H9 (cell line): ENCODE measurements at regions not wholly inside any gene's neighbourhood (a gene's known extent, or its start where the extent isn't known, plus 50 kb on each side); places are given as distances from the start of the nearest gene placed in this dataset.

Experiments
- DNase-seq: peaks from one replicate; pipeline ENCODE4 v3.0.0-alpha.2; 2017
- H2AFZ ChIP-seq: one replicate; pipeline ENCODE4 v1.6.1; 2013; ENCODE audit warnings: mild to moderate bottlenecking, low read length, control low read depth, moderate library complexity
- H2AK5ac ChIP-seq: 2 replicates; pipeline ENCODE4 v1.6.1; 2013; ENCODE audit warnings: low read length, control low read depth, mixed read lengths; ENCODE audit not compliant: insufficient read length
- H2BK120ac ChIP-seq: one replicate; pipeline ENCODE4 v1.6.1; 2013; ENCODE audit warnings: low read depth, mild to moderate bottlenecking, low read length, control low read depth, inconsistent platforms; ENCODE audit not compliant: poor library complexity, severe bottlenecking
- H2BK12ac ChIP-seq: 2 replicates; pipeline ENCODE4 v1.6.1; 2013; ENCODE audit warnings: low read length, control low read depth, mixed read lengths, low read depth; ENCODE audit not compliant: insufficient read length
- H2BK15ac ChIP-seq: 2 replicates; pipeline ENCODE4 v1.6.1; 2013; ENCODE audit warnings: low read depth, low read length, control low read depth
- H2BK20ac ChIP-seq: one replicate; pipeline ENCODE4 v1.6.1; 2013; ENCODE audit warnings: low read depth, mild to moderate bottlenecking, low read length, control low read depth, inconsistent platforms; ENCODE audit not compliant: poor library complexity, severe bottlenecking
- H2BK5ac ChIP-seq: 2 replicates; pipeline ENCODE4 v1.6.1; 2013; ENCODE audit warnings: low read length, control low read depth, mixed read lengths; ENCODE audit not compliant: insufficient read length
- H3K14ac ChIP-seq: 2 replicates; pipeline ENCODE4 v1.6.1; 2013; ENCODE audit warnings: low read length, control low read depth; ENCODE audit not compliant: insufficient read depth
- H3K18ac ChIP-seq: 2 replicates; pipeline ENCODE4 v1.6.1; 2013; ENCODE audit warnings: low read depth, mild to moderate bottlenecking, mixed read lengths, low read length, control low read depth; ENCODE audit not compliant: insufficient read length
- H3K23ac ChIP-seq: 2 replicates; pipeline ENCODE4 v1.6.1; 2013; ENCODE audit warnings: low read length, control low read depth, mixed read lengths, low read depth; ENCODE audit not compliant: insufficient read length
- H3K23me2 ChIP-seq: 2 replicates; pipeline ENCODE4 v1.6.1; 2013; ENCODE audit warnings: low read depth, mild to moderate bottlenecking, mixed read lengths, low read length, control low read depth; ENCODE audit not compliant: insufficient read length, poor library complexity, severe bottlenecking
- H3K27ac ChIP-seq: 2 replicates; pipeline ENCODE4 v1.5.1; 2013; ENCODE audit warnings: low read length, control low read depth, mixed read lengths, low read depth; ENCODE audit not compliant: insufficient read length
- H3K27me3 ChIP-seq: 2 replicates; pipeline ENCODE4 v1.6.1; 2013; ENCODE audit warnings: low read length, control low read depth, inconsistent platforms; ENCODE audit not compliant: insufficient read depth
- H3K4ac ChIP-seq: 2 replicates; pipeline ENCODE4 v1.6.1; 2013; ENCODE audit warnings: low read depth, mild to moderate bottlenecking, control low read depth, inconsistent platforms, low read length, moderate library complexity
- H3K4me1 ChIP-seq: 2 replicates; pipeline ENCODE4 v1.6.1; 2013; ENCODE audit warnings: low read length, control low read depth, inconsistent platforms; ENCODE audit not compliant: insufficient read depth
- H3K4me2 ChIP-seq: 2 replicates; pipeline ENCODE4 v1.6.1; 2013; ENCODE audit warnings: low read length, control low read depth, mixed read lengths; ENCODE audit not compliant: insufficient read length, insufficient read depth
- H3K56ac ChIP-seq: 2 replicates; pipeline ENCODE4 v1.6.1; 2013; ENCODE audit warnings: low read depth, mild to moderate bottlenecking, mixed read lengths, low read length, control low read depth; ENCODE audit not compliant: insufficient read length
- H3K79me1 ChIP-seq: 2 replicates; pipeline ENCODE4 v1.6.1; 2013; ENCODE audit warnings: low read depth, mild to moderate bottlenecking, moderate library complexity, low read length, control low read depth, inconsistent platforms; ENCODE audit not compliant: insufficient read depth, poor library complexity, severe bottlenecking
- H3K79me2 ChIP-seq: 2 replicates; pipeline ENCODE4 v1.6.1; 2013; ENCODE audit warnings: low read length, control low read depth, inconsistent platforms; ENCODE audit not compliant: insufficient read depth
- H3K9ac ChIP-seq: 2 replicates; pipeline ENCODE4 v1.6.1; 2013; ENCODE audit warnings: low read length, control low read depth, mixed read lengths; ENCODE audit not compliant: insufficient read length; ENCODE audit errors: extremely low read depth
- H3K9me3 ChIP-seq: one replicate; pipeline ENCODE4 v1.6.1; 2013; ENCODE audit warnings: low read depth, low read length, inconsistent platforms; ENCODE audit not compliant: control insufficient read depth
- H3T11ph ChIP-seq: one replicate; pipeline ENCODE4 v1.6.1; 2013; ENCODE audit warnings: mild to moderate bottlenecking, low read length, control low read depth, inconsistent platforms
- H4K20me1 ChIP-seq: one replicate; pipeline ENCODE4 v1.6.1; 2013; ENCODE audit not compliant: control insufficient read depth, insufficient read length, insufficient read depth
- H4K5ac ChIP-seq: 2 replicates; pipeline ENCODE4 v1.6.1; 2013; ENCODE audit warnings: low read depth, mild to moderate bottlenecking, mixed read lengths, low read length, control low read depth; ENCODE audit not compliant: insufficient read length
- H4K8ac ChIP-seq: replicated peaks from 2 replicates; pipeline ENCODE4 v1.6.1; 2013; ENCODE audit warnings: low read length, control low read depth, mixed read lengths, low read depth; ENCODE audit not compliant: insufficient read length
- H4K91ac ChIP-seq: 2 replicates; pipeline ENCODE4 v1.6.1; 2013; ENCODE audit warnings: low read depth, mild to moderate bottlenecking, moderate library complexity, mixed read lengths, low read length, control low read depth; ENCODE audit not compliant: insufficient read length
- H3K27ac Mint-ChIP-seq, 3 experiments: 2 replicates in 2 of 3; 3 replicates in 1 of 3; pipeline ENCODE4 v1.8.0; 2020 to 2021; ENCODE audit warnings: mixed read lengths in 3 of 3, mild to moderate bottlenecking in 1 of 3, moderate library complexity in 1 of 3
- H3K27me3 Mint-ChIP-seq: 2 replicates; pipeline ENCODE4 v1.8.0; 2021; ENCODE audit warnings: low read depth, mild to moderate bottlenecking, moderate library complexity, mixed read lengths
- H3K36me3 Mint-ChIP-seq, 3 experiments: 2 replicates in 2 of 3; 3 replicates in 1 of 3; pipeline ENCODE4 v1.8.0; 2020 to 2021; ENCODE audit warnings: low read depth in 3 of 3, mixed read lengths in 3 of 3; ENCODE audit not compliant: insufficient read depth in 1 of 3
- H3K4me1 Mint-ChIP-seq, 2 experiments: 2 replicates each; pipeline ENCODE4 v1.8.0; 2020; ENCODE audit warnings: mixed read lengths in 2 of 2
- H3K4me3 Mint-ChIP-seq, 2 experiments: 2 replicates in 1 of 2; 3 replicates in 1 of 2; pipeline ENCODE4 v1.8.0; 2020 to 2021; ENCODE audit warnings: mild to moderate bottlenecking in 2 of 2, mixed read lengths in 2 of 2, moderate library complexity in 1 of 2
- H3K9me3 Mint-ChIP-seq, 2 experiments: 2 replicates in 1 of 2; 3 replicates in 1 of 2; pipeline ENCODE4 v1.8.0; 2020; ENCODE audit warnings: mild to moderate bottlenecking in 2 of 2, mixed read lengths in 2 of 2, moderate library complexity in 1 of 2
- CTCF ChIP-seq: fragments of 200-600 bp; sonication (generic); conservative IDR thresholded peaks from 3 replicates; pipeline ENCODE4 v1.8.0; 2021; ENCODE audit warnings: antibody characterized with exemption, mild to moderate bottlenecking
- WGBS: extraction: QIAGEN DNeasy Blood & Tissue Kit; methylation state at CpG from one replicate; pipeline ENCODE4 v1.1.7; 2013; ENCODE audit warnings: missing lambda C conversion rate, low lambda C conversion rate, mixed read lengths; ENCODE audit not compliant: insufficient read length; ENCODE audit errors: extremely low coverage; 5-methylcytosine and 5-hydroxymethylcytosine counted together

GRCh38 chr9:89922099-89922498, 317.3 kb downstream of the GADD45G start:
- no peak for DNase-seq
- Histone ChIP-seq H2AK5ac (no peak overlapping the region), H4K91ac (no peak overlapping the region), H3K4ac (no peak overlapping the region), H3K9ac (no peak overlapping the region), H4K8ac (no peak overlapping the region), H2BK5ac (no peak overlapping the region), H3K23ac (no peak overlapping the region), H3K79me2 (no peaks in the 10 kb centered on the region), H3K27ac (no peak overlapping the region), H2BK20ac (no peak overlapping the region), H3T11ph (no peak overlapping the region), H3K23me2 (no peaks in the 10 kb centered on the region), H3K9me3 (no peaks in the 10 kb centered on the region), H3K14ac (no peak overlapping the region), H2BK15ac (no peak overlapping the region), H4K5ac (no peak overlapping the region), H3K79me1 (no peaks in the 10 kb centered on the region), H2BK120ac (no peak overlapping the region), H2AFZ (no peak overlapping the region), H4K20me1 (no peaks in the 10 kb centered on the region), H2BK12ac (no peak overlapping the region), H3K56ac (no peak overlapping the region), H3K18ac (no peak overlapping the region), H3K4me1 (peaks cover 2% of the 10 kb centered on the region), H3K4me2 (no peak overlapping the region), H3K27me3 (no peaks in the 10 kb centered on the region)
- no CpG with 5 or more reads among the region's 7 CpGs for WGBS
- peaks cover 7% of the 10 kb centered on the region for H3K27me3 Mint-ChIP-seq
- no peak overlapping the region for H3K27ac Mint-ChIP-seq
- no peaks in the 10 kb centered on the region for H3K36me3 Mint-ChIP-seq
- peaks cover 11 to 33% of the 10 kb centered on the region in 2 experiments for H3K4me1 Mint-ChIP-seq
- H3K4me3 Mint-ChIP-seq: no peak overlapping the region
- TF ChIP-seq CTCF: no peak
- no peaks in the 10 kb centered on the region; a peak in 2 of 5 replicates for H3K9me3 Mint-ChIP-seq
